Stimulated activated naive CD8-positive, alpha-beta T cell treated with anti-CD3 and anti-CD28 coated beads, Interleukin-15, Interleukin-2, amounts not matched to agents 100 U/mL and 50 U/mL, for 24 hours (primary cell): ENCODE measurements at regions not wholly inside any gene's neighbourhood (a gene's known extent, or its start where the extent isn't known, plus 50 kb on each side); places are given as distances from the start of the nearest gene placed in this dataset.
"Not testable (repeated sequence)": the region's sequence is repeated elsewhere in the genome, so short reads cannot be mapped to it uniquely, and the experiment has no call there.

Experiments used
- ATAC-seq: fragments of 150-1000 bp; cut with Tn5 transposase; one replicate; pipeline ENCODE4 v1.10.0; 2021
- DNase-seq: peaks from one replicate; pipeline ENCODE4 v3.0.0; 2021

DNA sequence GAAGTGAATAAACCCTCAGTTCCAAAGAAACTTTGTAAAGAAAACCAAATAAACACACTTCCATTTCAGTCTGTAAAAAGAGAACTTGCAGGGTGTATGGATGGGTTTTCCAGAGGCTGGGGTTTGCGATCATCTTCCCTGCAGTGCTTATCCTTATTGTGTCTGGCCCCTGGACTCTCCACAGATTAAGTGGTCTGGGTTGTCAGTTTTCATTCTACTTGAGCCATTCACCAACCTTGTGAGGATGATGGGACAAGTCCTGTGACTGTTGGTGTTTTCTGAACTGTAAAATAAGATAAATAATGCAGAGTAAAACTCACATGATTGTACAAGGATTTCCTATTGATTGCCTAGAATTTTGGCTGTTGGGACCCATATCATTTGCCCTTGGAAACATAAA is 166.1 kb upstream of the MOCS2 start:
- no peak for ATAC-seq
- no peak for DNase-seq

GRCh38 chr5:53276825-53277224 is 167.3 kb upstream of the MOCS2 start:
- no peak for ATAC-seq
- DNase-seq: no peak

- ATAC-seq (no peak), DNase-seq (no peak)
Observed at GRCh38 chr5:53277491-53277890, 167.9 kb upstream of the MOCS2 start.

DNA sequence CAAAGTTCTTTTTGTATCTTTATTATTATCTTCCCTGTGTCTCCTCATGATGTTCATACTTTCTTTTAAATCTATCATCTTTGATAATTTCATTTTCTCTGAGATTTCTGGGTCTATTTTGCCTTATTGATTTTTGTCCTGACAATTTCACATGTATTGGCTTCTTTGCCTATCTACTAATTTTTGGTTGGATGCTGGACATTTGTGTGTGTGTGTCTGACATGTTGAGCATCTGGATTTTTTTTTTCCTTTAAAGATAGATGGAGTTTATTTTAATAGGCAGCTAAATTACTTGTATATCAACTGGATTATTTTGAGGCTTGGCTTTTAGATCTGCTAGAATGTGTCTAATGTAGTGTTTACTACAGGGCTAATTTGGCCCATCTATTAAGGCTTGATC is 178.0 kb upstream of the MOCS2 start:
- no peak for ATAC-seq
- DNase-seq: no peak

DNA sequence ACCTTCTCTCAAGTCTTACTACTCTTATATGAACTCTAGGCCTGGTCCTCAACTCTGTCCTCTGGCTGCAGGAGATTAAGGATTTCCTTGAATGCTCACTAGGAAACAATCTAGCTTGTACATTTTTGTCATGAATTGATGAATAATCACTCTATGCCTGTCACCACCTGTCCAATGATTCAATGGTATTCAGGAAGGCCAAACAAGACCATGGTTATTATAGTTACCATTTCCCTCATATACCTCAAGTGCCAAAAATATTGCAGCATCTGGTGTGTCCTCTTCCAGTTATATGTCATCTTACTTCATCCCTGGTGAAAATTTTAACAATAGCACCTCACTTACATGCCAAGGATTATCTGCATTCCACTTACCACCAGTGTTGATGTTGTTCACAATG is 179.0 kb upstream of the MOCS2 start:
- DNase-seq (no peak), ATAC-seq (no peak)

DNA sequence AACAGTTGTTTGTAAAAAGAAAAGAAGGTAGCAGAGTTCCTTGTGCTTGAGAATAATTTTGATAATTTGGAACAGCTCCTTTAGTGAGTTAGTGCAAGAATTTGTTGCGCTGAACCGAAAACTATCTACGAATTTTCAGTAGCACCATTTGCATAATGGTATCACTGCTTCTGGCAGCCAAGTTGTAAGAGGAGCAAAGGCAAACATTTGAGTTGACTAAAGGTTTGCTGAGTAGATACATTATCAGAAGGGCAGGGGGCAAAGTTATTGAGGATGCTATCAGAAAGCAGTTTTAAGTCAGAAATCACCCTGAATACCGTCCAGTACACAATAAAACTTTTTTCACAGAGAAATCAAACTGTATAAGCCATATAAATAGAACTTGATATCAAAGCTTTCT is 181.5 kb upstream of the MOCS2 start:
- no peak for DNase-seq
- no peak for ATAC-seq

DNA sequence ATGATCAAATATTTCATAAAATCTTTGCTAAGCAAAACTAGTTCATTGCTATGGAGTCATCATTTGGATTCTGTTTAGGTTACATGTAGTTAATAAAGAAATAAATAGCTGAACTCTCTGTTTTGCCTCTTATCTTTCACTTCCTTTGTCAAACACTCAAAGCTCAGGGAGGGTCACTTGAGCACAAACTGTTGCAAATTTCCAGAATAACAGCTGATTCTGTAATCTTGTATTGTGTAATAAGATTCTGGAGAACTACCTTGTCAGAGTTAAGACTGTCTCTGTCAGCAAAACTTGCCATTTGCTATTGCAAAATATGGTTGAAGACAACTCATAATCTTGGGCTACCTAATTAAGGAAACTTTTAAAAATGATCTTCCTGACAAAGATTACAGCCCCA is 182.0 kb upstream of the MOCS2 start:
- DNase-seq (no peak), ATAC-seq (no peak)

DNA sequence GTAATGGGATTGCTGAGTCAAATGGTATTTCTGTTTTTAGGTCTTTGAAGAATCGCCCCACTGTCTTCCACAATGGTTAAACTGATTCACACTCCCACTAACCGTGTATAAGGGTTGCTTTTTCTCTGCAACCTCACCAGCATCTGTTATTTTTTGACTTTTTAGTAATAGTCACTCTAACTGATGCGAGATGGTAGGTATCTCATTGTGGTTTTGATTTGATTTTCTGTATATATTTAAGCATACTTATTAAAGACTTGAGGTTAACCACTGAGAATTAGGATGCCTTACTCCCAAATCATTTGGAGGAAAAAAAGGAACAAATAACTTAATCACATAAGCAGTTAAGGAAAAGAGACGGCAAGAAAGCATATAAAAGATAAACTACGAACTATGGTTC is 181.6 kb upstream of the FST start:
- DNase-seq: no peak
- ATAC-seq: no peak

DNA sequence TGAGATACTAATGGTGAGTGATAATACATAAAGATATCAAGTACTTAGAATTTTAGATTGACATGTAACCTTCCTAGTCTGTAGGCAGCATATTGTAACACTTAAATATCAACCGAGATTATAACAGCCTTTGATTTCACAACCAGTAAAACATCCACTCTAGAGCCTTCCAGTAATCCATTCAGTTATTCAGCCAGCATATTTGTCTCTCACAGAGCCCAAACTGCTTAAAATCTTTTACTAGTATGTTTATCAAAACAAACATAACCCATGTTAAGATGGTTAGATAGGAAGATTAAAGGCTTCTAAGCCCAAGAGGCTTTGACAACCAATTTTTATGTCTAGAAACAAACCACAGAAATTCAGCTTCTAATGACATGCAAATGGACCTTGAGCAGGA is 177.9 kb upstream of the FST start:
- no peak for DNase-seq

DNA sequence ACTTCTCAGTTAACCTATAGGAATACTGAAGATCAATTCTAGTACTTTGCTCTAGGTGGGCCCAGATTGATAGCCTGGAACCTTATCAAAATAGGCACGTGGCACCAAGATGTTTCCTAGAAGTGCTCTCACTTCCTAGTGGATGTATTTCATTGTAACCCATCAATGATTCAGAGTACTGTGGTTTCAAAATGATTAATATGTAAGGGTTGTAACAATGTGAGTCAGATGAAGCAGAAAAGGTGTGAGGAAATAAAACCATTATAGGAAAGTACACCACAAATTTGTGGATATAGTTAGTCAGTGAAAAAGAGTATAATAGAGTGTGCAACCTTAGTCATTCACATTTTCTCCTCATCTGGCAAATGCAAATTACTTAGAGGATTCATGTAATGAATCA is 177.3 kb upstream of the FST start:
- no peak for DNase-seq

More for the DNA sequence above, 177.9 kb upstream of the FST start:
- no peak for ATAC-seq

DNA sequence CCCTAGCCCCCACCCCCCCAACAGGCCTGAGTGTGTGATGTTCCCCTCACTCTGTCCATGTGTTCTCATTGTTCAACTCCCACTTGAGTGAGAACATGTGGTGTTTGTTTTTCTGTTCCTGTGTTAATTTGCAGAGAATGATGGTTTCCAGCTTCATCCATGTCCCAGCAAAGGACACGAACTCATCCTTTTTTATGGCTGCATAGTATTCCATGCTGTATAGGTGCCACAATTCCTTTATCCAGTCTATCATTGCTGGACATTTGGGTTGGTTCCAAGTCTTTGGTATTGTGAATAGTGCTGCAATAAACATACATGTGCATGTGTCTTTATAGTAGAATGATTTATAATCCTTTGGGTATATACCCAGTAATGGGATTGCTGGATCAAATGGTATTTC is 175.1 kb upstream of the FST start:
- not testable (repeated sequence) for DNase-seq, ATAC-seq

More for the DNA sequence above, 177.3 kb upstream of the FST start:
- peak; percentile 94 for ATAC-seq

GRCh38 chr5:53309653-53310052 is 170.8 kb upstream of the FST start:
- DNase-seq (no peak), ATAC-seq (no peak)

- ATAC-seq: no peak
- no peak for DNase-seq
Observed at GRCh38 chr5:53311681-53312080, 168.7 kb upstream of the FST start.

DNA sequence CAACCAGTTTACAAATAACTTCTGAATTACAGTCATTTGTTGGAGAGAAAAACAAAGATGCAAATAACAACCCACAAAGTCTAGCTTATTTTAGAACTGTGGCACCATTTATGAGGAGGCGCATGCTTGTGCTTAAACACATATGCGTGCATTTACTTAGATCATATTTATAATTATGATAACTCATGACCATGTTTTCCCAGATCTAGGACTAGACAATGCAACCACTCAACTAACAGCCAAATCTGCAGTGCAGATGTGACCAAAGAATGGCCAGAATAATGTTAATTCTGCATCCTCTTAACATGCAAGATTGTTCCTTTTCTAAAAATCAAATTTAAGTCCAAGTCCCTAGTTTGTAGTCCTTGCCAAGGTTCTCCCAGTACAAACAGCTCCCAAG is 167.3 kb upstream of the FST start:
- ATAC-seq: no peak
- no peak for DNase-seq

DNA sequence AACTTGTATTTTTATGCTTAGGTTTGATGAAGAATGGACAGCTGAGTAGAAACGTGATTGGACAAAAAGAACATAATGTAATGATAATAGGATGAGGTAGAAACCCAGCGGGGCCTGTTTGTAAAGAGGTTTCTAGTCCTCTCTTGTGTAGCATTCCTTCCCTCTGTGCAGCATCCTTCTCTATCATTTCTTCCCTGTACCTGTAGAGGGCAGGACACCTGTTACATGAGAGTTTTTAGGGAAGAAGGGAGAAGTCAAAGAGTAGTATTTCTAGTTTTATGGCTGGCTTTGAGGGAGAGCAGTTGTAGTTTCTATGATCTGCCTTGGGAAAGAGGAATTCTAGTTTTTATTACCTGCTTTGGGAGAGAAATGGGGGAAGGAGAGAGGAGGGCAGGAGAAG is 162.1 kb upstream of the FST start:
- ATAC-seq (no peak), DNase-seq (no peak)

GRCh38 chr5:53319315-53319714 is 161.1 kb upstream of the FST start:
- DNase-seq: no peak
- ATAC-seq: no peak

DNA sequence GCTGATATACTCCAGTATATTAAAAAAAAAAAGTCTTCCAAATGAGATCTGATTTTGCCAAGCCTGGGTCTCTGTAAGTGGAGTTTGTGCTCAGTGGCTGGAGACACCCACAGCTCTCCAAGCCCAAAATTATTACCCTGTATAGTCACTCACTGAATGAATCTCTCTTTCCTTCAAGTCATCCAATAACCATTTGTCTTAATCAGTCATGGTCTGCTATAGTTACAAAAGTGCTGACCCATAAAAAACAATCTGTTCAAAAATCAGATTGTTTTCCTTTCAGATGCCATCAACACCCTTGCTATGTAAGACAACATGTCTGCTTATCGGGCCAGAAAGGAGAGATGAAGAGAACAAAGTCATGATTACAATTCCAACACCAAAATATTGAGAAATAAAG is 159.4 kb upstream of the FST start:
- no peak for DNase-seq

DNA sequence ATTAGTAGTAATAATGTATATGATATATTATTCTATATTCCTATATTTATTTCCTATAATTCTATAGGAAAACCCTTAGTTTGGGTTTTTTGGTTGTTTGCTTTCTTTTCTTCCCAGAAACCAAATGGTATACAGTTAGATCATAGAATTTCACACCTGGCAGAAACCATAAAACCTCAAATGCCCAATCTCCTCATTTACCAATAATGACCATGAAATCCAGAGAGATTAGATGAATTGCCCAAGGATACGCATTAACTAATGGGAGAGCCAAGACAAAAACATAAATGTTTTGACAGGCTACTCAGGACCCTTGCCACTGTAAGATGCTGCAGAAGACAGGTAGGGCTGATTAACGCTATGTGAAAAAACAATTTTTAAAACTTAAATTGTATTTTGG is 158.7 kb upstream of the FST start:
- DNase-seq (no peak), ATAC-seq (no peak)

More for the DNA sequence above, 159.4 kb upstream of the FST start:
- ATAC-seq: no peak

GRCh38 chr5:53322257-53322656 is 158.2 kb upstream of the FST start:
- ATAC-seq (no peak), DNase-seq (no peak)

DNA sequence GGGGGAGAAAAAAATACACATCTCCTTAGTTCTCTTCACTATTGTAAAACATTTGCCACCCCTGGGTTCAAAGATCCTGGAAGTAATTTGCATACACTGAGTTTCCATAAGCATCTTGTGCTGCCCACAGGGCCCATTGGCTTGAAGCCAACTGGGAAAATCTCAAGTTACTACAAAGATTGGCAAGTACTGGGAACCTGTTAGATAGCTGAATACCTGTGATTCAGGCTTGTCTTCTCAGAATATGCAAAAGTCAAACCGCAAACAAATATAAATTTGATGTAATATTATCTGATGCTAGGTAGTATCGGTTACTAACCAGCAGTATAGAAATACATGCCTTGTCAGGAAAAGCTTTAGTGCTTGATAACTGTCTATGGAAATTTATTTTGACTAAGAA is 156.9 kb upstream of the FST start:
- no peak for DNase-seq
- no peak for ATAC-seq

DNA sequence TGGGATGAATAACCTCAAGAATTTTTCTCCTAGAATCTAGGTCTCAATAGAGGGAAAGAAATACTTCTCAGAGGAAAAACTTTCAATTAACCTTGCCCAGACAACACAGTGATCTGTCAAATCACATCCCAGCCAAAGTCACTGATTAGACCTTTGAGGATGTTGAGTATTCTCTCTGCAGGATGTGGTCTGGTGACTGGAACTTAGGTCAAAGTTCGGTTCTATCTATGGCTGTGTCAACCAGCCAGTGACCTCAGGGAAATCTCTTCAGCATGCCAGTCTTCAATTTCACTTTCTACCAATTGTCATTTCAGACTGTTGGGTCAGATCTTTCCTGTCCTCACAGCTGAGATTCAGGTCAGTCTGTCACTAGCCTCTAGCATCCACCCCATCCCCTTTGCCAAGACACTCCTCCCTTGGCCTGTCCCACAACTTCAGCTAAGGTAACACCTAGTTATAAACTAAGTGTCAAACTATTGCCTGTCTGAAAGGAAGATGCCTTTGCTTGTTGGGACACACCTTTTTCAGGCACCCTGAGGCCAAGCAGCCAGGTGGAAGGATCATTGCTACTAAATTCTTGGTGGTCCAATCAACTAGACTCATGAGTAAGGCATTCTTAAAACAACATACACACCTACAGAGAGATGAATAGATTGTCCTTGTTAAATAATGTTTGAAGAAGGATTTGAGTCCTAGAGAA is 156.3 kb upstream of the FST start:
- DNase-seq (no peak), ATAC-seq (no peak)

GRCh38 chr5:53326424-53327153 is 153.8 kb upstream of the FST start:
- DNase-seq: no peak
- ATAC-seq: no peak

DNA sequence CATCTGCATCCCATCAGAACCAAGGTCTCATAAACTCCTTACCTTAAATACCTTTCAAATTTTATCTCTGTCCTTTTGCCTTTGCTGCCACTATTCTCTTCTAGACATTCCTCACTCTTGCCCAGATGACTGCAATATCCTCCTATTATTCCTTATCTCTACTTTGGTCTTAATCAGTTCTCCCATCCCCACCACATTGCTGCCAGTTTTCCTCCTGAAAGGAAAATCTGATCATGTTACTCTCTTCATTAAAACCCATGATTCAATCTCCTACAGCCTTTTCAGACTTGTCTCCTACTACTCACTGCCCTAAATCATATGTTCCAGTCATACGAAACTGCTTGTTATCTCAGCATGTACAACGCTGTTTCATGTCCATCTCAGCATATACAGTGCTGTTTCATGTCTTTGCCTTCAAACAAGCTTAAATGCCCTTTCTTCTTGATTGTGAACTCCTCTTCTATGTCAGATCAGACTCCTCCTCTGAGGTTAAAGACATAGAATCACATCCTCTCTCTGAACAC is 152.6 kb upstream of the FST start:
- DNase-seq: no peak
- ATAC-seq: no peak

DNA sequence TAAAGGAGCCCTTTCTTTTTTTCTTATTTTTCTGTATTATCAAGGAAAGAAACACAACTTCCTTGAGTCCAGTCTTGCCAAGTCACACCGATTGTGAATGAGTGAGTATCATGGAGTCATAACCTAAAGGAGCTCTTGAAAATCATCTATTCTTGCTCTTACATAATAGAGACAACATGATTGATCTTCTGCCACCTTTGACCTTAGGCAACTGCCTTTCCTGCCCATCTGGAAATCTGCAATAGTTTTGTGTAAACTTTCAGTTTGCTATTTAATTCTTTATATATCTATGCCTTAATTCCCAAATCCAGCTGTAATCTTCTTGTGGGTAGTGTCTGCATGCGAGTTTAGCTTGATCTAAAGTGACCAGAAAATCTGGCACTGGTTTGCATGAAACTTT is 149.9 kb upstream of the FST start:
- no peak for DNase-seq
- ATAC-seq: no peak
